ENCODE measurements at regions not wholly inside any gene's neighbourhood (a gene's known extent, or its start where the extent isn't known, plus 50 kb on each side); places are given as distances from the start of the nearest gene placed in this dataset.
"Not testable (repeated sequence)": the region's sequence is repeated elsewhere in the genome, so short reads cannot be mapped to it uniquely, and the experiment has no call there.

GRCh38 chr14:105713836-105714235, 187.5 kb downstream of the TMEM121 start:
- DNase-seq; H3K27ac ChIP-seq; H3K9me3 ChIP-seq (ENCODE audit: severe bottlenecking); H3K27me3 ChIP-seq (ENCODE audit: insufficient read depth, low read depth, severe bottlenecking); H3K4me3 ChIP-seq (ENCODE audit: low read depth, low read length); H3K36me3 ChIP-seq: not testable (repeated sequence)

- not testable (repeated sequence) for H3K36me3 ChIP-seq; DNase-seq; H3K27ac ChIP-seq; H3K4me3 ChIP-seq (ENCODE audit: low read depth, low read length); H3K9me3 ChIP-seq (ENCODE audit: severe bottlenecking); H3K27me3 ChIP-seq (ENCODE audit: insufficient read depth, low read depth, severe bottlenecking)
Observed at GRCh38 chr14:105718787-105719186, 192.4 kb downstream of the TMEM121 start.

- not testable (repeated sequence) for H3K9me3 ChIP-seq (ENCODE audit: severe bottlenecking); H3K4me3 ChIP-seq (ENCODE audit: low read depth, low read length); DNase-seq; H3K27me3 ChIP-seq (ENCODE audit: insufficient read depth, low read depth, severe bottlenecking); H3K36me3 ChIP-seq; H3K27ac ChIP-seq
Observed at GRCh38 chr14:105720106-105720505, 193.7 kb downstream of the TMEM121 start.

DNA sequence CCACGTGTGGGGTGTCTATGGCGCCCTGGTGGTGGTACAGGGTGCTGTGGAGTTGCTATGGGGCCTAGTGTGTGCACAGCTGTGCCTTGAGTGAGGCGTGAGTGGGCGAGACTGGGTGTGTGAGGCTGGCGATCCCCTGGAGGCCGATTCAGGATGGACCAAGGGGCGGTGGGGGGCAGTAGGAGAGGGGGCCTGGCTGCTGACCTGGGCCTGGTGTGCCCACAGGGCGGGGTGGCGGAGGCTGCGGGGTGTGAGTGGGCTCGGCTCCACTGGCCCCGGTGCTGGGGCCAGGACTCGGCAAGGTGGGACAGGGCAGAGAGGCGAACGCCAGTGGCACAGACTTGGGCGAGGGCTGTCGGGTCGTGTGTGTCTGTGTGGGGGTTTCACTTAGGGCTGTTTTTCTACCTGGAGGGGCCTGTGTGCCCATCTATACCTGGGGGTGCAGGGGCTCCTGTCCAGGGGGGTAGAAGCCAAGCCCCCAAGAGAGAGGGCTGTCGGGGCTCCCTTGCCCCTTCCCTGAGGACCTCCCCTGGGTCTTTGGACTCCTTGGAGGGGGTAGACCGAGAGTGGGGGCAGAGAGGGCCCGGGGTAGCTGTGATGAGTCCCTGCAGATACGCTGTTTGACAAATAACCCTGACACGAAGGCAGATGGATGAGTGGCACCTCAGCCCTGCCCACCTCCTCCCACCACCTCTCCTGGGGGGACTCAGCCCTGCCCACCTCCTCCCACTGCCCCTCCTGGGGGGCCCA, 194.6 kb downstream of the TMEM121 start:
- not testable (repeated sequence) for H3K4me3 ChIP-seq (ENCODE audit: low read depth, low read length); H3K36me3 ChIP-seq; H3K9me3 ChIP-seq (ENCODE audit: severe bottlenecking); H3K27ac ChIP-seq; DNase-seq; H3K27me3 ChIP-seq (ENCODE audit: insufficient read depth, low read depth, severe bottlenecking)

- H3K27ac ChIP-seq; H3K36me3 ChIP-seq; DNase-seq; H3K4me3 ChIP-seq (ENCODE audit: low read depth, low read length); H3K9me3 ChIP-seq (ENCODE audit: severe bottlenecking); H3K27me3 ChIP-seq (ENCODE audit: insufficient read depth, low read depth, severe bottlenecking): not testable (repeated sequence)
Observed at GRCh38 chr14:105721602-105721970, 195.2 kb downstream of the TMEM121 start.

DNA sequence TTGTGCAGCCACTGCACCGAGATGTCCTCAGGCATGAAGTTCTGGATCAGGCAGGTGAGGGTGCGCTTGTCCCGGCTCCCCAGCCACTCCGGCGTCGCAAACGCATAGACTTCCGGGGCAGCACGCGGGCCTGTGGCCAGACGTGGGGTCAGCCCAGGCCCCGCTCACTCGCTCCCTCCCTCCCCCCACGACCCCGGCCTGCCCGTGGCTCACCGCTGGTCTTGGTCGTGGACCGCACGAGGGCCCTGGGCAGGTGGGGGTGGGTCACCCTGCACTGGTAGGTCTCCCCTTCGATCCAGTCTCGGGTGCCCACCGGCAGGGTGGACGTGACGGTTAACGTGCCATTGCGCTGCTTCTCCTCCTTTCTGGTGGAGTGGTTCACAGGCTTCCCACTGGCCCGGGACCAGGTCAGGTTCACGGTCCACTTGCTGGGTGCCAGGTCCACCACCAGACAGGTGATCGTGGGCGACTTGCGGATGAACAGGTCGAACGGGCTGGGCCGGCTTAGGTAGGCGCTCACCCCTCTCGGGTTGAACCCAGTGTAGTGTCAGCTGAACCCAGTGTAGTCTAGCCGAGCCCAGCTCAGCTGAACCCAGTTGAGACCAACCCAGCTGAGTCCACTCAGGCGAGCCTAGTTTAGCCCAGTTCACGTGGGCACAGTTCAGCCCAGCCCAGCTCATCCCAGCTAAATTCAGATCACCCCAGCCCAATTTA, 195.8 kb downstream of the TMEM121 start:
- not testable (repeated sequence) for H3K4me3 ChIP-seq (ENCODE audit: low read depth, low read length); H3K27me3 ChIP-seq (ENCODE audit: insufficient read depth, low read depth, severe bottlenecking); H3K27ac ChIP-seq; DNase-seq; H3K36me3 ChIP-seq; H3K9me3 ChIP-seq (ENCODE audit: severe bottlenecking)

GRCh38 chr14:105723271-105723670, 196.9 kb downstream of the TMEM121 start:
- not testable (repeated sequence) for H3K27ac ChIP-seq; H3K9me3 ChIP-seq (ENCODE audit: severe bottlenecking); H3K4me3 ChIP-seq (ENCODE audit: low read depth, low read length); H3K27me3 ChIP-seq (ENCODE audit: insufficient read depth, low read depth, severe bottlenecking); H3K36me3 ChIP-seq; DNase-seq

- not testable (repeated sequence) for H3K27ac ChIP-seq; H3K27me3 ChIP-seq (ENCODE audit: insufficient read depth, low read depth, severe bottlenecking); H3K9me3 ChIP-seq (ENCODE audit: severe bottlenecking); H3K4me3 ChIP-seq (ENCODE audit: low read depth, low read length); H3K36me3 ChIP-seq; DNase-seq
Observed at GRCh38 chr14:105723776-105724175, 197.4 kb downstream of the TMEM121 start.

DNA sequence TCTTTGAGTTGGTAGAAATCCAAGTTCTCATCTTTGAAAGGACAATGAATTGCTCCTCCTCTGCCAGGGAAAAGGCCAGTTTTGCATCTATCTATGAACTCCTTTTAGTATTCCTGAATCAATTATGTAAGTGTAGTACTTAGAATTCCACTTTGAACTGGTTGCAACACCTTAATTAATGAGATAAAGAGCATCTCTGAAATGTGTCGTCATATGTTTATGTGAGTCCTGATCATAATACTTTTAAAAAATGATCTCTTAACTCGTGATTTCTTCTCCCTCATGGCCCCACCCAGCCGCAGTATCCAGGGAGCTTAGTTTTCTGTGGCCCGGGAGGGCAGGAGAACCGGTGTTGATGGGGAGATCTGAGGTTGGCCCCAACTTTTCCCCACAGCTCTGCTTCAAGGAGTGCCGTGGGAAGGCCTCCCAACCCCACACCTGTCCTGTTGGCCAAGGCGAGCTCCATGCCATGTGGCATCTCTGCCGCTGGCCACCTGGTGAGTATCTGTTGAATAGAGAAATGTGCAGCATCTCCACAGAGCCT, 203.5 kb downstream of the TMEM121 start:
- peaks cover 18% of the 10 kb centered on the region for H3K27me3 ChIP-seq (ENCODE audit: insufficient read depth, low read depth, severe bottlenecking)
- H3K9me3 ChIP-seq (ENCODE audit: severe bottlenecking); H3K27ac ChIP-seq; DNase-seq; H3K36me3 ChIP-seq; H3K4me3 ChIP-seq (ENCODE audit: low read depth, low read length): not testable (repeated sequence)

DNA sequence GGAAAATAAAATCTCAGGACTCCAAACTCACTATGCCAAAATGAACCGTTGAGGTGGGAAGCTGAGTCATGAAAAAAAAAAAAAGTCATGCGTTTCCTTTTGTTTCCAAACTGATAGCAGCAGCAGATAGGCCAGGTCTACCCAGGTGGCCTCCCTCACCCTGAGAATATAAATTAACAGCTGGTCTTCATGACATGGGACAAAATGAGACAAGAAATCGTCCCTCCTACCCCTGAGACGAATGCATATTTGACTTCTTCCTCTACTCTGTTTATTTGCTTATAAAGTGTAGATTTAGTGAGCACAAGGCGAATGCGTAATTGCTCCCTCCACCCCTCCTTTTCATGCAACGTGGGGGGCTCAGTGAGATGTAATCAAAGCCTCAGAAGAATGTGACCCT, 204.3 kb downstream of the TMEM121 start:
- not testable (repeated sequence) for H3K36me3 ChIP-seq; H3K27ac ChIP-seq; DNase-seq; H3K9me3 ChIP-seq (ENCODE audit: severe bottlenecking); H3K4me3 ChIP-seq (ENCODE audit: low read depth, low read length)
- H3K27me3 ChIP-seq (ENCODE audit: insufficient read depth, low read depth, severe bottlenecking) = peaks cover 18% of the 10 kb centered on the region

- H3K4me3 ChIP-seq (ENCODE audit: low read depth, low read length); H3K36me3 ChIP-seq; H3K27ac ChIP-seq; H3K9me3 ChIP-seq (ENCODE audit: severe bottlenecking); DNase-seq: not testable (repeated sequence)
- peaks cover 18% of the 10 kb centered on the region for H3K27me3 ChIP-seq (ENCODE audit: insufficient read depth, low read depth, severe bottlenecking)
Observed at GRCh38 chr14:105731221-105731985, 205.0 kb downstream of the TMEM121 start.
